ENCODE measurements at regions not wholly inside any gene's neighbourhood (a gene's known extent, or its start where the extent isn't known, plus 50 kb on each side); places are given as distances from the start of the nearest gene placed in this dataset.

GRCh38 chr2:185664384-185664783 is 74.2 kb upstream of the FSIP2 start:
- no peak overlapping the region for H3K27ac Mint-ChIP-seq
- no peaks in the 10 kb centered on the region for H3K9me3 ChIP-seq (ENCODE audit: low read depth)
- H3K27me3 Mint-ChIP-seq (ENCODE audit: insufficient read depth, low read depth): peaks cover 3% of the 10 kb centered on the region
- H3F3A ChIP-seq (ENCODE audit: low read depth): no peaks in the 10 kb centered on the region
- H2AFZ ChIP-seq (replicated peaks): no peak overlapping the region
- H3K36me3 Mint-ChIP-seq: no peaks in the 10 kb centered on the region
- no peak for DNase-seq (ENCODE audit: low spot score)
- H3K9ac ChIP-seq: no peak overlapping the region
- H3K4me3 Mint-ChIP-seq: no peak overlapping the region
- no peak overlapping the region for H3K4me2 ChIP-seq
- no peak overlapping the region for H3K27ac ChIP-seq
- no peaks in the 10 kb centered on the region for H3K36me3 ChIP-seq
- no peaks in the 10 kb centered on the region for H3K9me3 Mint-ChIP-seq
- no peaks in the 10 kb centered on the region for H4K20me1 ChIP-seq (ENCODE audit: low read depth)
- no peak for TF ChIP-seq EZH2phosphoT487 (IDR thresholded peaks at IDR 0.05)
- no peak for TF ChIP-seq EZH2 (IDR thresholded peaks at IDR 0.05)
- TF ChIP-seq CTCF (IDR thresholded peaks at IDR 0.05): no peak
- no peaks in the 10 kb centered on the region for H3K4me1 Mint-ChIP-seq
- H3K4me1 ChIP-seq: no peaks in the 10 kb centered on the region
- H3K79me2 ChIP-seq (ENCODE audit: low read depth): no peaks in the 10 kb centered on the region
- no peak overlapping the region for H3K4me3 ChIP-seq
- no peaks in the 10 kb centered on the region for H3K27me3 ChIP-seq

- Mint-ChIP-seq H3K27ac (no peak overlapping the region), H3K36me3 (no peaks in the 10 kb centered on the region), H3K4me1 (no peaks in the 10 kb centered on the region), H3K4me3 (no peak overlapping the region), H3K9me3 (no peaks in the 10 kb centered on the region), H3K27me3 (ENCODE audit: insufficient read depth, low read depth) (peaks cover 3% of the 10 kb centered on the region)
- H3K9ac ChIP-seq: no peak overlapping the region
- H3K9me3 ChIP-seq (ENCODE audit: low read depth): no peaks in the 10 kb centered on the region
- DNase-seq (ENCODE audit: low spot score): no peak
- TF ChIP-seq EZH2phosphoT487 (IDR thresholded peaks at IDR 0.05): no peak
- H2AFZ ChIP-seq (replicated peaks): no peak overlapping the region
- no peaks in the 10 kb centered on the region for H3K27me3 ChIP-seq
- H3F3A ChIP-seq (ENCODE audit: low read depth): no peaks in the 10 kb centered on the region
- H4K20me1 ChIP-seq (ENCODE audit: low read depth): no peaks in the 10 kb centered on the region
- no peak overlapping the region for H3K27ac ChIP-seq
- H3K4me2 ChIP-seq: no peak overlapping the region
- H3K4me3 ChIP-seq: no peak overlapping the region
- no peaks in the 10 kb centered on the region for H3K36me3 ChIP-seq
- H3K4me1 ChIP-seq: no peaks in the 10 kb centered on the region
- H3K79me2 ChIP-seq (ENCODE audit: low read depth): no peaks in the 10 kb centered on the region
These were observed 73.3 kb upstream of the FSIP2 start for GRCh38 chr2:185665251-185665814.

- Mint-ChIP-seq H3K27me3 (ENCODE audit: insufficient read depth, low read depth) (peaks cover 3% of the 10 kb centered on the region), H3K27ac (no peak overlapping the region), H3K36me3 (no peaks in the 10 kb centered on the region), H3K4me1 (no peaks in the 10 kb centered on the region), H3K9me3 (no peaks in the 10 kb centered on the region), H3K4me3 (no peak overlapping the region)
- Histone ChIP-seq H3K36me3 (no peaks in the 10 kb centered on the region), H3K27ac (no peak overlapping the region), H3K9ac (no peak overlapping the region), H3K9me3 (ENCODE audit: low read depth) (no peaks in the 10 kb centered on the region), H3K4me2 (no peak overlapping the region), H3K27me3 (no peaks in the 10 kb centered on the region), H4K20me1 (ENCODE audit: low read depth) (no peaks in the 10 kb centered on the region), H3F3A (ENCODE audit: low read depth) (no peaks in the 10 kb centered on the region), H3K4me3 (no peak overlapping the region), H3K79me2 (ENCODE audit: low read depth) (no peaks in the 10 kb centered on the region), H3K4me1 (no peaks in the 10 kb centered on the region), H2AFZ (replicated peaks) (no peak overlapping the region)
- no peak for TF ChIP-seq CTCF (IDR thresholded peaks at IDR 0.05)
- TF ChIP-seq EZH2 (IDR thresholded peaks at IDR 0.05): no peak
- TF ChIP-seq EZH2phosphoT487 (IDR thresholded peaks at IDR 0.05): no peak
- no peak for DNase-seq (ENCODE audit: low spot score)
These were observed 71.2 kb upstream of the FSIP2 start for GRCh38 chr2:185667452-185667851.

- no peak overlapping the region for H3K27ac ChIP-seq
- H3K9ac ChIP-seq: no peak overlapping the region
- H3K9me3 ChIP-seq (ENCODE audit: low read depth): no peaks in the 10 kb centered on the region
- TF ChIP-seq EZH2 (IDR thresholded peaks at IDR 0.05) (no peak), CTCF (IDR thresholded peaks at IDR 0.05) (no peak), EZH2phosphoT487 (IDR thresholded peaks at IDR 0.05) (no peak)
- no peak overlapping the region for H3K4me3 ChIP-seq
- H3K79me2 ChIP-seq (ENCODE audit: low read depth): no peaks in the 10 kb centered on the region
- no peaks in the 10 kb centered on the region for H3K27me3 ChIP-seq
- no peaks in the 10 kb centered on the region for H3K36me3 ChIP-seq
- H3K27ac Mint-ChIP-seq: no peak overlapping the region
- H3K4me1 ChIP-seq: no peaks in the 10 kb centered on the region
- no peak overlapping the region for H2AFZ ChIP-seq (replicated peaks)
- peaks cover 3% of the 10 kb centered on the region for H3K27me3 Mint-ChIP-seq (ENCODE audit: insufficient read depth, low read depth)
- no peaks in the 10 kb centered on the region for H3F3A ChIP-seq (ENCODE audit: low read depth)
- DNase-seq (ENCODE audit: low spot score): no peak
- H3K4me3 Mint-ChIP-seq: no peak overlapping the region
- no peak overlapping the region for H3K4me2 ChIP-seq
- no peaks in the 10 kb centered on the region for H3K4me1 Mint-ChIP-seq
- H3K36me3 Mint-ChIP-seq: no peaks in the 10 kb centered on the region
- no peaks in the 10 kb centered on the region for H3K9me3 Mint-ChIP-seq
- H4K20me1 ChIP-seq (ENCODE audit: low read depth): no peaks in the 10 kb centered on the region
These were observed 69.9 kb upstream of the FSIP2 start for GRCh38 chr2:185668710-185669109.
